Naive thymus-derived CD4-positive, alpha-beta T cell (primary cell): ENCODE measurements at regions not wholly inside any gene's neighbourhood (a gene's known extent, or its start where the extent isn't known, plus 50 kb on each side); places are given as distances from the start of the nearest gene placed in this dataset.

Experiments
- ATAC-seq: fragments of 150-1000 bp; cut with Tn5 transposase; 2 replicates; pipeline ENCODE4 v1.10.0; 2021; ENCODE audit warnings: mild to moderate bottlenecking, moderate library complexity
- CTCF ChIA-PET: fragments of 350-600 bp; sonication (Branson Sonifier 250); formaldehyde crosslinking; loops from one replicate; lab custom pipeline; 2021; ENCODE audit warnings: antibody characterized with exemption; lab: Charles Lee
- POLR2A ChIA-PET: fragments of 350-600 bp; sonication (Branson Sonifier 250); formaldehyde crosslinking; loops from one replicate; lab custom pipeline; 2021; ENCODE audit warnings: antibody characterized with exemption, inconsistent platforms; lab: Charles Lee
- DNase-seq, 9 donors: peaks; one replicate each; pipeline versions ENCODE4 v3.0.0 to v3.0.0-alpha.2; 2020 to 2022; ENCODE audit warnings: mixed read lengths in 1 of 9
- H3K27ac ChIP-seq: one replicate; pipeline ENCODE4 v1.7.0; 2013; ENCODE audit warnings: mild to moderate bottlenecking, low read depth, low read length, moderate library complexity
- H3K27me3 ChIP-seq, 2 donors: one replicate each; pipeline ENCODE4 v1.7.0; 2013; ENCODE audit warnings: low read length in 2 of 2, mild to moderate bottlenecking in 2 of 2, moderate library complexity in 2 of 2; ENCODE audit not compliant: control insufficient read depth in 2 of 2, insufficient read depth in 2 of 2
- H3K36me3 ChIP-seq, 3 experiments: 1 replicate in 2 of 3; 2 replicates in 1 of 3; pipeline ENCODE4 v1.7.0; 2013; ENCODE audit warnings: low read length in 3 of 3, mild to moderate bottlenecking in 3 of 3, moderate library complexity in 1 of 3; ENCODE audit not compliant: insufficient read depth in 3 of 3, control insufficient read depth in 2 of 3
- H3K4me1 ChIP-seq, 2 donors: one replicate each; pipeline ENCODE4 v1.7.0; 2013; ENCODE audit warnings: low read length in 2 of 2, mild to moderate bottlenecking in 2 of 2, moderate library complexity in 1 of 2; ENCODE audit not compliant: control insufficient read depth in 2 of 2, insufficient read depth in 2 of 2
- H3K4me3 ChIP-seq: 2 replicates; pipeline ENCODE4 v1.7.0; 2013; ENCODE audit warnings: mild to moderate bottlenecking, low read length
- H3K9me3 ChIP-seq, 3 experiments: 1 replicate in 2 of 3; 2 replicates in 1 of 3; pipeline ENCODE4 v1.7.0; 2013; ENCODE audit warnings: low read length in 3 of 3; ENCODE audit not compliant: control insufficient read depth in 2 of 3
- H3K27ac Mint-ChIP-seq, 9 donors: one replicate each; pipeline ENCODE4 v1.8.0; 2020 to 2022; ENCODE audit warnings: mixed read lengths in 9 of 9, mild to moderate bottlenecking in 8 of 9, moderate library complexity in 5 of 9, inconsistent platforms in 2 of 9
- H3K27me3 Mint-ChIP-seq, 5 donors: one replicate each; pipeline ENCODE4 v1.8.0; 2021 to 2022; ENCODE audit warnings: mixed read lengths in 5 of 5, mild to moderate bottlenecking in 1 of 5
- H3K36me3 Mint-ChIP-seq, 5 donors: one replicate each; pipeline ENCODE4 v1.8.0; 2020 to 2022; ENCODE audit warnings: mixed read lengths in 5 of 5, mild to moderate bottlenecking in 3 of 5, inconsistent platforms in 1 of 5
- H3K4me1 Mint-ChIP-seq, 7 donors: one replicate each; pipeline ENCODE4 v1.8.0; 2020 to 2022; ENCODE audit warnings: mixed read lengths in 7 of 7, mild to moderate bottlenecking in 3 of 7, inconsistent platforms in 1 of 7
- H3K4me3 Mint-ChIP-seq, 10 donors: one replicate each; pipeline ENCODE4 v1.8.0; 2020 to 2022; ENCODE audit warnings: mild to moderate bottlenecking in 10 of 10, mixed read lengths in 10 of 10, moderate library complexity in 6 of 10, inconsistent platforms in 2 of 10
- H3K9me3 Mint-ChIP-seq, 11 donors: one replicate each; pipeline ENCODE4 v1.8.0; 2020 to 2022; ENCODE audit warnings: mixed read lengths in 11 of 11, mild to moderate bottlenecking in 4 of 11, inconsistent platforms in 1 of 11, moderate library complexity in 1 of 11
- intact Hi-C, 2 donors: fragments of 100-400 bp; cut with micrococcal nuclease; formaldehyde crosslinking; loops; one replicate each; pipeline ENCODE4 v1.15.1; 2023

DNA sequence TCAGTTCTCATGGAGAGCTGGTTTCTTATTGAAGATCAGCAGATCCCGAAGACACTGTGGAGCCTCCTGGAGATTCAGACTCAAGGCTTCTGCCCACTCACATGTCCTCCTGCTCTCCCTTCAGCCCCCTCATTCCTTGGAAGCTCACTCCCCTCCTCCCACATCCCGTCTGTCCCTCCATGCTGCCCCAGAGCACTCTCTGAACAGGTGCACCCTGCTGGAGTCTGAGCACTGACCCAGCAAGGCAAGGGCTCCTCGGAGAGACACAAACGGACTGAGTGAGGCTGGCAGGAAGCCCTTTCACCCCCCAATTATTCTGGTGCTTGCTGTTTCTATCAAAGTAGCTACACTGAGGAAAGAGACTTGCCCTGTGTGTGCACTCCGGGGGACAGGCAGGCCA is 374.0 kb downstream of the UQCRFS1 start:
- ChIA-PET CTCF (no interaction called here), POLR2A (interaction anchor here (0.9 kb wide), 1 partner anchor 35 kb away, joined by 3 read pairs; no protein-coding TSS in a partner anchor)
- Mint-ChIP-seq H3K27ac (no peak overlapping the region), H3K9me3 (peaks cover 0 to 4% (median 0%) of the 10 kb centered on the region in 11 donors), H3K4me1 (peaks cover 0 to 2% (median 0%) of the 10 kb centered on the region in 7 donors), H3K4me3 (no peak overlapping the region), H3K27me3 (peaks cover 0 to 13% (median 4%) of the 10 kb centered on the region in 5 donors), H3K36me3 (no peaks in the 10 kb centered on the region)
- H3K27me3 ChIP-seq: no peaks in the 10 kb centered on the region
- H3K4me1 ChIP-seq: no peaks in the 10 kb centered on the region
- no peaks in the 10 kb centered on the region for H3K36me3 ChIP-seq
- ATAC-seq (no peak), DNase-seq (no peak)
- intact Hi-C loops: no loop called here
- no peak overlapping the region for H3K27ac ChIP-seq
- no peak overlapping the region for H3K4me3 ChIP-seq
- H3K9me3 ChIP-seq: no peaks in the 10 kb centered on the region

DNA sequence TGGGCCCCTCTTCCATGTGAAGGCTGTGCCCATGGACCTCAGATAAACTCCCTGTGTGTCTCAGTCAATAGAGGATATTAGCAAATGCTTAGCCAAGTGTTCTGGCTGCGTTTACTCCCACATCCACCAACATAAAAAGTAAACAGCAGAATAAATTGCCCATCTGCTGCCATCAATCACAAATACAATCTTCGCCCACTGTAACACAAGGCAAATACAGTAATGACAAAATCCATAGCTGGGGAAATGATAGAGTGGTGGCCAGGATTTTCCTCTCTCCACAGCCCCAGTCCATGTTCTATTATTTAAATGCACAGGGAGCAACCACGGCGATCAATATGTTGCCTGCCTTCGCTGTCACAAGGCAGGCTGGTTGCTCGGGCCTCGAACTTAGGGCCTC is 376.5 kb downstream of the UQCRFS1 start:
- Histone ChIP-seq H3K27ac (no peak overlapping the region), H3K4me1 (no peaks in the 10 kb centered on the region), H3K36me3 (no peaks in the 10 kb centered on the region), H3K27me3 (no peaks in the 10 kb centered on the region), H3K9me3 (no peaks in the 10 kb centered on the region), H3K4me3 (no peak overlapping the region)
- H3K4me1 Mint-ChIP-seq: no peaks in the 10 kb centered on the region
- no peak overlapping the region for H3K27ac Mint-ChIP-seq
- no peaks in the 10 kb centered on the region for H3K36me3 Mint-ChIP-seq
- CTCF ChIA-PET: no interaction called here
- intact Hi-C loops: no loop called here
- DNase-seq (no peak), ATAC-seq (no peak)
- H3K9me3 Mint-ChIP-seq: peaks cover 0 to 4% (median 0%) of the 10 kb centered on the region in 11 donors
- no peak overlapping the region for H3K4me3 Mint-ChIP-seq
- POLR2A ChIA-PET: no interaction called here
- H3K27me3 Mint-ChIP-seq: peaks cover 0 to 13% (median 4%) of the 10 kb centered on the region in 5 donors

DNA sequence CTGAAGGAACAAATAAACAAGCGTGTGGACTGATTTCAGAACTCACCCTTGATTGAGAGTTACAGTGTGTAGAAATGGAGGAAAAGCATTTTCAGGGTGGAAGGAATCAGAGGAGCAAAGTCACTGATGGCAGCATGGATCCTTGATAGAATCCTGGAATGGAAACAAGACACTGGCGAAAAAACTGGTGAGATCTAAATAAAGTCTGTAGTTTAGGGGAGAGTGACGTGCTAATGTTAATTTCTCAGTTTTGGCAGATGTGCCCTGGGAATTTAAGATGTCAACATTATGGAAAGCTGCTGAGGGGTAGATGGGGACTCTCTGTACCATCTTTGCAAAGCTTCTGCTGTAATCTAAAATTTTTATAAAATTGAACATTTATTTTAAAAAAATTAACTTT is 378.0 kb downstream of the UQCRFS1 start:
- Histone ChIP-seq H3K36me3 (no peaks in the 10 kb centered on the region), H3K4me3 (no peak overlapping the region), H3K27ac (no peak overlapping the region), H3K9me3 (no peaks in the 10 kb centered on the region), H3K4me1 (no peaks in the 10 kb centered on the region), H3K27me3 (no peaks in the 10 kb centered on the region)
- Mint-ChIP-seq H3K9me3 (peaks cover 0 to 3% (median 0%) of the 10 kb centered on the region in 11 donors), H3K27ac (no peak overlapping the region), H3K27me3 (peaks cover 0 to 11% (median 0%) of the 10 kb centered on the region in 5 donors), H3K4me3 (no peak overlapping the region), H3K4me1 (peaks cover 0 to 2% (median 0%) of the 10 kb centered on the region in 7 donors), H3K36me3 (no peaks in the 10 kb centered on the region)
- ChIA-PET POLR2A (no interaction called here), CTCF (no interaction called here)
- no peak for ATAC-seq
- DNase-seq: no peak
- intact Hi-C loops: no loop called here

- Mint-ChIP-seq H3K27ac (no peak overlapping the region), H3K9me3 (peaks cover 0 to 4% (median 0%) of the 10 kb centered on the region in 11 donors), H3K27me3 (peaks cover 0 to 15% (median 7%) of the 10 kb centered on the region in 5 donors), H3K4me3 (no peak overlapping the region), H3K36me3 (no peaks in the 10 kb centered on the region), H3K4me1 (peaks cover 0 to 4% (median 0%) of the 10 kb centered on the region in 7 donors)
- ChIA-PET POLR2A (no interaction called here), CTCF (no interaction called here)
- Histone ChIP-seq H3K4me1 (no peaks in the 10 kb centered on the region), H3K4me3 (no peak overlapping the region), H3K27me3 (no peaks in the 10 kb centered on the region), H3K9me3 (no peaks in the 10 kb centered on the region), H3K36me3 (no peaks in the 10 kb centered on the region), H3K27ac (no peak overlapping the region)
- intact Hi-C loops: no loop called here
- DNase-seq: no peak
- no peak for ATAC-seq
Observed at GRCh38 chr19:28831462-28831861, 381.5 kb downstream of the UQCRFS1 start.

- POLR2A ChIA-PET: no interaction called here
- ATAC-seq (no peak), DNase-seq (no peak)
- intact Hi-C loops: no loop called here
- Mint-ChIP-seq H3K36me3 (no peaks in the 10 kb centered on the region), H3K27me3 (peaks cover 0 to 7% (median 3%) of the 10 kb centered on the region in 5 donors), H3K27ac (no peak overlapping the region), H3K9me3 (peaks cover 0 to 4% (median 0%) of the 10 kb centered on the region in 11 donors), H3K4me3 (no peak overlapping the region), H3K4me1 (peaks cover 0 to 4% (median 0%) of the 10 kb centered on the region in 7 donors)
- CTCF ChIA-PET: no interaction called here
- Histone ChIP-seq H3K27ac (no peak overlapping the region), H3K9me3 (no peaks in the 10 kb centered on the region), H3K4me3 (no peak overlapping the region), H3K4me1 (no peaks in the 10 kb centered on the region), H3K27me3 (no peaks in the 10 kb centered on the region), H3K36me3 (no peaks in the 10 kb centered on the region)
Observed at GRCh38 chr19:28829762-28830161, 383.2 kb downstream of the UQCRFS1 start.

GRCh38 chr19:28829359-28829758 is 383.6 kb downstream of the UQCRFS1 start:
- Mint-ChIP-seq H3K27ac (no peak overlapping the region), H3K27me3 (peaks cover 0 to 7% (median 3%) of the 10 kb centered on the region in 5 donors), H3K36me3 (no peaks in the 10 kb centered on the region), H3K4me3 (no peak overlapping the region), H3K9me3 (peaks cover 0 to 4% (median 1%) of the 10 kb centered on the region in 11 donors), H3K4me1 (peaks cover 0 to 4% (median 0%) of the 10 kb centered on the region in 7 donors)
- intact Hi-C loops: no loop called here
- ATAC-seq: no peak
- Histone ChIP-seq H3K36me3 (no peaks in the 10 kb centered on the region), H3K4me3 (no peak overlapping the region), H3K9me3 (no peaks in the 10 kb centered on the region), H3K27me3 (no peaks in the 10 kb centered on the region), H3K27ac (no peak overlapping the region), H3K4me1 (no peaks in the 10 kb centered on the region)
- CTCF ChIA-PET: no interaction called here
- DNase-seq: no peak
- POLR2A ChIA-PET: no interaction called here

DNA sequence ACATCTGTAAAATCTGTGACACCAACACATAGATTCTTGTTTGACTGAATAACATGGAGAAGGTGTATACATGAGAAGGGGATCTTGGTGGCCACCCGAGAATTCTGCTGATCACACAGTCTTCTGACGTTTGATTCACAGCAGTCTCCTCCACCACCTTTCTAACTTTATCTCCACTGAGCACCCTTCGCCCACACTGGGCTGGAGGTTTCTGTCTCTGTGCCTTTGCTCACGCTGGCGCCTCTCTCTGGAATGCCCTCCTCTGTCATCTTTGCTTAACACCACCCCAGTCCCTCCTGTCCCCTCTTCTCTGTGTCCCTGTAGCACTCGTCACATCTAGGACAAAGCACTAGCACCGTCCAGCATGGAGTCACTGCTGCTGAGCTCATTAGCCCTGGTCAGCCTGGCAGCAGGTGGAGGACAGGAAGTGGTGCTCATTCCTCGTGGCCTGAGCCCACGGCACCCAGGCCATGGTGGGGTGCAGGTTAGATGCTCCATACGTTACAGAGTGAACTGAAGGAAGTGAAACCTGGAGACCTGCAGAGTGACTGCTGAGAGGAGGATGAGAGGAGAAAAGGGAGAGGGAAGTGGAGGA is 384.6 kb downstream of the UQCRFS1 start:
- Mint-ChIP-seq H3K4me3 (no peak overlapping the region), H3K27ac (peak overlapping the region in 1 of 9 donors; percentile 28), H3K36me3 (no peaks in the 10 kb centered on the region), H3K27me3 (peaks cover 0 to 15% (median 8%) of the 10 kb centered on the region in 5 donors), H3K9me3 (peaks cover 0 to 10% (median 3%) of the 10 kb centered on the region in 11 donors), H3K4me1 (peaks cover 0 to 4% (median 0%) of the 10 kb centered on the region in 7 donors)
- POLR2A ChIA-PET: no interaction called here
- no peak for DNase-seq
- CTCF ChIA-PET: no interaction called here
- intact Hi-C loops: no loop called here
- Histone ChIP-seq H3K9me3 (no peaks in the 10 kb centered on the region), H3K27ac (no peak overlapping the region), H3K4me3 (no peak overlapping the region), H3K4me1 (no peaks in the 10 kb centered on the region), H3K27me3 (no peaks in the 10 kb centered on the region), H3K36me3 (no peaks in the 10 kb centered on the region)
- no peak for ATAC-seq
